GM21390 (cell line): ENCODE measurements at regions not wholly inside any gene's neighbourhood (a gene's known extent, or its start where the extent isn't known, plus 50 kb on each side); places are given as distances from the start of the nearest gene placed in this dataset.

Experiments
- ATAC-seq: cut with Tn5 transposase; IDR thresholded peaks from one replicate; pipeline ENCODE4 v1.9.1; 2021; ENCODE audit not compliant: unreplicated experiment

- ATAC-seq = no peak
Observed at GRCh38 chr1:36644556-36644955, 161.8 kb upstream of the CSF3R start.

- ATAC-seq = no peak
Observed at GRCh38 chr1:36643371-36644270, 160.9 kb upstream of the CSF3R start.

- no peak for ATAC-seq
Observed at GRCh38 chr1:36642802-36643201, 160.1 kb upstream of the CSF3R start.

- ATAC-seq = no peak
Observed at GRCh38 chr1:36641776-36642175, 159.1 kb upstream of the CSF3R start.

- no peak for ATAC-seq
Observed at GRCh38 chr1:36639461-36639860, 156.7 kb upstream of the CSF3R start.

- no peak for ATAC-seq
Observed at GRCh38 chr1:36638268-36638667, 155.6 kb upstream of the CSF3R start.

- ATAC-seq = no peak
Observed at GRCh38 chr1:36636206-36636605, 153.5 kb upstream of the CSF3R start.

GRCh38 chr1:36635284-36635683 is 152.6 kb upstream of the CSF3R start:
- no peak for ATAC-seq

GRCh38 chr1:36628804-36629203 is 146.1 kb upstream of the CSF3R start:
- ATAC-seq = no peak

GRCh38 chr1:36626435-36626834 is 143.7 kb upstream of the CSF3R start:
- no peak for ATAC-seq

GRCh38 chr1:36625935-36626310 is 143.2 kb upstream of the CSF3R start:
- no peak for ATAC-seq

GRCh38 chr1:36625253-36625934 is 142.7 kb upstream of the CSF3R start:
- ATAC-seq = no peak

GRCh38 chr1:36624466-36624865 is 141.8 kb upstream of the CSF3R start:
- no peak for ATAC-seq

- ATAC-seq = no peak
Observed at GRCh38 chr1:36622741-36623648, 140.3 kb upstream of the CSF3R start.

- no peak for ATAC-seq
Observed at GRCh38 chr1:36621531-36621930, 138.8 kb upstream of the CSF3R start.

GRCh38 chr1:36620142-36620541 is 137.4 kb upstream of the CSF3R start:
- ATAC-seq = no peak

GRCh38 chr1:36614991-36615390 is 132.3 kb upstream of the CSF3R start:
- ATAC-seq = no peak

- no peak for ATAC-seq
Observed at GRCh38 chr1:36614571-36614970, 131.9 kb upstream of the CSF3R start.

GRCh38 chr1:36613721-36614120 is 131.0 kb upstream of the CSF3R start:
- ATAC-seq = no peak

- no peak for ATAC-seq
Observed at GRCh38 chr1:36612881-36613280, 130.2 kb upstream of the CSF3R start.

GRCh38 chr1:36612121-36612520 is 129.4 kb upstream of the CSF3R start:
- no peak for ATAC-seq
